ENCODE measurements at regions not wholly inside any gene's neighbourhood (a gene's known extent, or its start where the extent isn't known, plus 50 kb on each side); places are given as distances from the start of the nearest gene placed in this dataset.

DNA sequence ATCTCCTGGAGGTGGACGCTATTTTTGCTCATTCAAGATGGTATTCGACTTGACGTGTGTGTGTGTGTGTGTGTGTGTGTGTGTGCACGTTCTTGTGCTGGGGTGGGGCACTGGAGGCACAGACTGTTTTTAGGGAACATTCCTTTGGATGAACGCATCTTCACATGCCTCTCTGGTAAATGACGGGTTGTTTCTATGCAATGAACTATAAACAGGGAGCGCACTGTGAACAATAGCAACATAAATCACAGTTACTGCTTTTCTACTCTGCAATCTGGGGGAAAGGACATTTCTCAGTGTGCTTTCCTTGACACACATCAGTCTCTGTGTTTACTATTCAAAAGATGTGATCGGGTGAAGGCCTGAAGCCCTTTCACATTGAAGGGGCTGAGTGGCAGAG, 120.1 kb upstream of the PITRM1 start:
- no peak for TF ChIP-seq EZH2 (IDR thresholded peaks at IDR 0.05; ENCODE audit: low read length, missing control alignments)
- TF ChIP-seq, protein P1, sequence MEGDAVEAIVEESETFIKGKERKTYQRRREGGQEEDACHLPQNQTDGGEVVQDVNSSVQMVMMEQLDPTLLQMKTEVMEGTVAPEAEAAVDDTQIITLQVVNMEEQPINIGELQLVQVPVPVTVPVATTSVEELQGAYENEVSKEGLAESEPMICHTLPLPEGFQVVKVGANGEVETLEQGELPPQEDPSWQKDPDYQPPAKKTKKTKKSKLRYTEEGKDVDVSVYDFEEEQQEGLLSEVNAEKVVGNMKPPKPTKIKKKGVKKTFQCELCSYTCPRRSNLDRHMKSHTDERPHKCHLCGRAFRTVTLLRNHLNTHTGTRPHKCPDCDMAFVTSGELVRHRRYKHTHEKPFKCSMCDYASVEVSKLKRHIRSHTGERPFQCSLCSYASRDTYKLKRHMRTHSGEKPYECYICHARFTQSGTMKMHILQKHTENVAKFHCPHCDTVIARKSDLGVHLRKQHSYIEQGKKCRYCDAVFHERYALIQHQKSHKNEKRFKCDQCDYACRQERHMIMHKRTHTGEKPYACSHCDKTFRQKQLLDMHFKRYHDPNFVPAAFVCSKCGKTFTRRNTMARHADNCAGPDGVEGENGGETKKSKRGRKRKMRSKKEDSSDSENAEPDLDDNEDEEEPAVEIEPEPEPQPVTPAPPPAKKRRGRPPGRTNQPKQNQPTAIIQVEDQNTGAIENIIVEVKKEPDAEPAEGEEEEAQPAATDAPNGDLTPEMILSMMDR (conservative IDR thresholded peaks at IDR 0.05 in 1 of 2, IDR thresholded peaks at IDR 0.05 in 1 of 2; ENCODE audit: low read depth in 1 of 2, low read length in 2 of 2) = no peak
